KMS-11 (cell line): ENCODE measurements at regions not wholly inside any gene's neighbourhood (a gene's known extent, or its start where the extent isn't known, plus 50 kb on each side); places are given as distances from the start of the nearest gene placed in this dataset.
A peak's percentile ranks its signal among the peaks of the same experiment; 100 is the strongest.

Source experiments
- H2AFZ ChIP-seq: fragments of 200-600 bp; sonication (generic); 2 replicates; pipeline ENCODE4 v1.6.1; 2016; ENCODE audit warnings: antibody characterized with exemption, mixed run types, low read depth
- H3K27ac ChIP-seq: fragments of 200-600 bp; sonication (generic); 2 replicates; pipeline ENCODE4 v1.6.1; 2016; ENCODE audit warnings: mild to moderate bottlenecking, mixed run types
- H3K27me3 ChIP-seq: fragments of 200-600 bp; sonication (generic); 2 replicates; pipeline ENCODE4 v1.6.1; 2017; ENCODE audit warnings: mild to moderate bottlenecking, low read depth, mixed run types, moderate library complexity; ENCODE audit not compliant: insufficient read depth
- H3K36me3 ChIP-seq: fragments of 200-600 bp; sonication (generic); 2 replicates; pipeline ENCODE4 v1.6.1; 2017; ENCODE audit warnings: mild to moderate bottlenecking, mixed run types; ENCODE audit not compliant: insufficient read depth
- H3K4me1 ChIP-seq: fragments of 200-600 bp; sonication (generic); 2 replicates; pipeline ENCODE4 v1.6.1; 2016; ENCODE audit warnings: mild to moderate bottlenecking, low read depth, mixed run types; ENCODE audit not compliant: poor library complexity, severe bottlenecking
- H3K4me2 ChIP-seq: fragments of 200-600 bp; sonication (generic); 2 replicates; pipeline ENCODE4 v1.7.0; 2016; ENCODE audit warnings: mild to moderate bottlenecking, mixed run types
- H3K4me3 ChIP-seq: fragments of 200-600 bp; sonication (generic); IDR thresholded peaks from 2 replicates; pipeline ENCODE4 v1.6.1; 2017; ENCODE audit warnings: low read depth, low read length, mixed read lengths; ENCODE audit not compliant: insufficient read depth
- H3K79me2 ChIP-seq: fragments of 200-600 bp; sonication (generic); 2 replicates; pipeline ENCODE4 v1.6.1; 2016; ENCODE audit warnings: low read depth, mixed run types; ENCODE audit not compliant: insufficient read depth
- H3K9ac ChIP-seq: fragments of 200-600 bp; sonication (generic); 2 replicates; pipeline ENCODE4 v1.6.1; 2016; ENCODE audit warnings: mild to moderate bottlenecking, mixed run types
- H4K20me1 ChIP-seq: fragments of 200-600 bp; sonication (generic); 2 replicates; pipeline ENCODE4 v1.6.1; 2016; ENCODE audit warnings: mild to moderate bottlenecking, mixed run types; ENCODE audit not compliant: insufficient read depth
- CTCF ChIP-seq: fragments of 200-600 bp; sonication (generic); conservative IDR thresholded peaks from 2 replicates; pipeline ENCODE4 v1.6.1; 2017; ENCODE audit warnings: low read depth, mild to moderate bottlenecking, antibody characterized with exemption, low read length, moderate library complexity, mixed read lengths

GRCh38 chr11:116215471-116216113 is 557.2 kb downstream of the BUD13 start:
- Histone ChIP-seq H3K36me3 (no peaks in the 10 kb centered on the region), H3K4me1 (no peaks in the 10 kb centered on the region), H4K20me1 (no peaks in the 10 kb centered on the region), H2AFZ (no peak overlapping the region), H3K27ac (no peak overlapping the region), H3K4me3 (no peak overlapping the region), H3K9ac (no peak overlapping the region), H3K4me2 (no peak overlapping the region), H3K79me2 (no peaks in the 10 kb centered on the region), H3K27me3 (no peaks in the 10 kb centered on the region)
- 0 out of 2 replicates have a peak, but pooled peaks have one; percentile 23 for TF ChIP-seq CTCF

DNA sequence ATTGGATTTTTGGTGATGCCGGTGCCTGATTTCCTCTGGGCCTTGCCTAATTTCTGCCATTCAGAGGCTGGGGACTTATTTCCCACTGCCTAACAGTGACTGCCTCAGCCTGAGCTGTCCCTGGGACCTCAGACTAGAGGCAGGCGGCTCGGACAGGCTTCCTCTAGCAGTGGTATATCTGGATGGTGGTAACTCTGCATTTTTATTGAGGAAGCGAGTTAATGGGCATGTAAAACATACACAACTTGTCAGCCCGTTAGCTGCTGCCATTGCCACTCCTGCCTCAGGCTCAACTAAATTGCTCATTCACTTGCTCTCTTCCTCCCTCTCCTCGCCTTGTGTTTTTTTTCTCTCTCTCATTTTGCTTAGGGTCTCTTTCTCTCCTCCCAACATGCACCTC is 561.6 kb downstream of the BUD13 start:
- H3K27ac ChIP-seq, result no peak overlapping the region
- no peak overlapping the region for H3K4me2 ChIP-seq
- no peak overlapping the region for H3K9ac ChIP-seq
- no peaks in the 10 kb centered on the region for H3K4me1 ChIP-seq
- no peaks in the 10 kb centered on the region for H3K79me2 ChIP-seq
- H3K27me3 ChIP-seq, result no peaks in the 10 kb centered on the region
- H4K20me1 ChIP-seq, result no peaks in the 10 kb centered on the region
- TF ChIP-seq CTCF, result no peak
- H2AFZ ChIP-seq, result no peak overlapping the region
- no peaks in the 10 kb centered on the region for H3K36me3 ChIP-seq
- H3K4me3 ChIP-seq, result no peak overlapping the region

DNA sequence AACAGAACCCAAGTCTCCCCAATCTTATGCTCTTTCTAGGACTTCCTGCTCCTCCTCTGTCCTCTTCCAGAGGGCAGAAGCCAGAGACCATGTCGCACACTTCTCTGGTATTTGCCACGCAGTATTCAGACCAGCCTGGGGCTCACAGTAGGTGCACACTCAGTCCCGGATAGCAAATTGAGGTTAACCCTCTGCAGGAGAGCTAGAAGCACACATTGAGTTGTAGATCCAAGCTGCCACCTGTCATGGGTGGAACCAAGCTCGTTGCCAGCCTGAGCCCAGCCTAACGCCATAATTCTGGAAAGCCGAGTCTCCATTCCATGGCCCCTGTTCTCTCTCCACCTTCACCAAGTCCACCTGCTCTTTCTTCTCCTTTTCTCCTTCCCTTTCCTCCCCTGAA is 562.1 kb downstream of the BUD13 start:
- Histone ChIP-seq H3K27me3 (no peaks in the 10 kb centered on the region), H3K4me3 (no peak overlapping the region), H3K27ac (no peak overlapping the region), H3K9ac (no peak overlapping the region), H3K79me2 (no peaks in the 10 kb centered on the region), H2AFZ (no peak overlapping the region), H3K36me3 (no peaks in the 10 kb centered on the region), H4K20me1 (no peaks in the 10 kb centered on the region), H3K4me2 (no peak overlapping the region), H3K4me1 (no peaks in the 10 kb centered on the region)
- TF ChIP-seq CTCF, result no peak

DNA sequence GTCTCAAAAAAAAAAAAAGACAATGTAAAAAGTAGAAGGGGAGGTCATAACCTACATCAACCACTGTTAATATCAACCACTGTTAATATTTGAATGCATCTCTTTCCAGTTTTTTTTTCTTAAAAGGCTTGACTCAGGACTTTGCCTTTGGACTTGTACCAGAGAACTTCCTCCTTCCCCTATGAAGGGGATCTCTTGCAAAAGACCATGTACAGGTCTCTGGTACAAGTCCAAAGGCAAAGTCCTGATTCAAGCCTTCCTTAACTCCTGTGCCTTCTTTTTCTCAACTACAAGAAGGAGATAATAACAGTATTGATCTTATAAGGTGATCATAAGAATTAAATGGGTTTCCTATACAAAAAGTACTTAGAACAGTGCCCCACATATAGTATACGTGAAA is 563.5 kb downstream of the BUD13 start:
- H3K4me2 ChIP-seq, result no peak overlapping the region
- no peak overlapping the region for H3K4me3 ChIP-seq
- H3K27ac ChIP-seq, result no peak overlapping the region
- no peaks in the 10 kb centered on the region for H3K27me3 ChIP-seq
- no peaks in the 10 kb centered on the region for H4K20me1 ChIP-seq
- H3K9ac ChIP-seq, result no peak overlapping the region
- no peak for TF ChIP-seq CTCF
- H3K36me3 ChIP-seq, result no peaks in the 10 kb centered on the region
- no peaks in the 10 kb centered on the region for H3K4me1 ChIP-seq
- no peaks in the 10 kb centered on the region for H3K79me2 ChIP-seq
- H2AFZ ChIP-seq, result no peak overlapping the region
